ENCODE measurements at regions not wholly inside any gene's neighbourhood (a gene's known extent, or its start where the extent isn't known, plus 50 kb on each side); places are given as distances from the start of the nearest gene placed in this dataset.

DNA sequence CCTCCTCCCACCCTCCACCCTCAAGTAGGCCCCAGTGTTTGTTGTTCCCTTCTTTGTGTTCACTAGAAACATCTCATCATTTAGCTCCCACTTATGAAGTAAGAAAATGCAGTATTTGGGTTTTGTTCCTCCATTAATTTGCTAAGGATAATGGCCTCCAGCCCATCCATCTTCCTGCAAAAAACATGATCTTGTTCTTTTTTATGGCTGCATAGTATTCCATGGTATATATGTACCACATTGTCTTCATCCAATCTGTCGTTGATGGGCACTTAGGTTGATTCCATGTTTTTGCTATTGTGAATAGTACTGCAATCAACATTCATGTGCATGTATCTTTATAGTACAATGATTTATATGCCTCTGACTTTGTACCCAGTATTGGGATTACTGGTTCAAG lies 416.8 kb upstream of the SASH1 start:
- DNase-seq (ENCODE audit: low spot score), result no peak
- TF ChIP-seq CTCF (IDR thresholded peaks at IDR 0.05; ENCODE audit: extremely low read depth, insufficient read depth, missing control alignments), result no peak
- in situ Hi-C loops (cut with MboI; ENCODE audit: low pct_unique_long_range_greater_than_20kb, low sequenced_read_pairs, unreplicated experiment), result no loop called here

GRCh38 chr6:147930745-147931144 lies 411.9 kb upstream of the SASH1 start:
- in situ Hi-C loops (cut with MboI; ENCODE audit: low pct_unique_long_range_greater_than_20kb, low sequenced_read_pairs, unreplicated experiment), result no loop called here
- TF ChIP-seq CTCF (IDR thresholded peaks at IDR 0.05; ENCODE audit: extremely low read depth, insufficient read depth, missing control alignments), result no peak
- no peak for DNase-seq (ENCODE audit: low spot score)

GRCh38 chr6:147933224-147933623 lies 409.4 kb upstream of the SASH1 start:
- TF ChIP-seq CTCF (IDR thresholded peaks at IDR 0.05; ENCODE audit: extremely low read depth, insufficient read depth, missing control alignments), result no peak

GRCh38 chr6:147935656-147936055 lies 407.0 kb upstream of the SASH1 start:
- in situ Hi-C loops (cut with MboI; ENCODE audit: low pct_unique_long_range_greater_than_20kb, low sequenced_read_pairs, unreplicated experiment), result no loop called here
- no peak for DNase-seq (ENCODE audit: low spot score)
- no peak for TF ChIP-seq CTCF (IDR thresholded peaks at IDR 0.05; ENCODE audit: extremely low read depth, insufficient read depth, missing control alignments)

More at GRCh38 chr6:147933224-147933623, 409.4 kb upstream of the SASH1 start:
- no peak for DNase-seq (ENCODE audit: low spot score)
- in situ Hi-C loops (cut with MboI; ENCODE audit: low pct_unique_long_range_greater_than_20kb, low sequenced_read_pairs, unreplicated experiment), result no loop called here

- no peak for DNase-seq (ENCODE audit: low spot score)
- TF ChIP-seq CTCF (IDR thresholded peaks at IDR 0.05; ENCODE audit: extremely low read depth, insufficient read depth, missing control alignments), result no peak
- in situ Hi-C loops (cut with MboI; ENCODE audit: low pct_unique_long_range_greater_than_20kb, low sequenced_read_pairs, unreplicated experiment), result no loop called here
Observed at GRCh38 chr6:147936703-147937470, 405.8 kb upstream of the SASH1 start.

DNA sequence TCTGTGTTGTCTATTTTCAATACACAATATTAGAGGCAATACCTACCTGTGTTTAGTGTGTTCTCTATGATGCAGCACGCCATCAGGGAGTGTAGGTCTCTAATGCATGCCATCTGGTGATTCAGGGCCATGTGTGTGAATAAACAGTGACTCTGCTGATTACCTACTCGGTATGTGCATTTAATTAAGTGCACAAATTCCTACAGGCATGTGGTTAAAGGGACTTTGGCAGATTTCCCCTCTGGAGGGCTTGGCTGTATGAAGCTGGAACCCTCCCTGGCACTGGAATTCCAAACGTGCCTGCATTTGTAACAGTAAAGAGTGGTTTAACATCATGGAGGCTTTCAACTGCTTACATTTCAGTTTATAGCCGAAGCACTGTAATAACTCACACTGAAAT lies 401.5 kb upstream of the SASH1 start:
- DNase-seq (ENCODE audit: low spot score), result no peak
- in situ Hi-C loops (cut with MboI; ENCODE audit: low pct_unique_long_range_greater_than_20kb, low sequenced_read_pairs, unreplicated experiment), result no loop called here
- TF ChIP-seq CTCF (IDR thresholded peaks at IDR 0.05; ENCODE audit: extremely low read depth, insufficient read depth, missing control alignments), result no peak
